G401.6 (cell line): ENCODE measurements at regions not wholly inside any gene's neighbourhood (a gene's known extent, or its start where the extent isn't known, plus 50 kb on each side); places are given as distances from the start of the nearest gene placed in this dataset.

Experiments used
- FAIRE-seq: peaks from 2 replicates; lab custom pipeline; 2012; peaks lifted over from hg19 to GRCh38; lab: Jason Lieb, UNC

- FAIRE-seq = no peak
Measured at GRCh38 chr20:10771435-10772140, 97.8 kb upstream of the JAG1 start.

DNA sequence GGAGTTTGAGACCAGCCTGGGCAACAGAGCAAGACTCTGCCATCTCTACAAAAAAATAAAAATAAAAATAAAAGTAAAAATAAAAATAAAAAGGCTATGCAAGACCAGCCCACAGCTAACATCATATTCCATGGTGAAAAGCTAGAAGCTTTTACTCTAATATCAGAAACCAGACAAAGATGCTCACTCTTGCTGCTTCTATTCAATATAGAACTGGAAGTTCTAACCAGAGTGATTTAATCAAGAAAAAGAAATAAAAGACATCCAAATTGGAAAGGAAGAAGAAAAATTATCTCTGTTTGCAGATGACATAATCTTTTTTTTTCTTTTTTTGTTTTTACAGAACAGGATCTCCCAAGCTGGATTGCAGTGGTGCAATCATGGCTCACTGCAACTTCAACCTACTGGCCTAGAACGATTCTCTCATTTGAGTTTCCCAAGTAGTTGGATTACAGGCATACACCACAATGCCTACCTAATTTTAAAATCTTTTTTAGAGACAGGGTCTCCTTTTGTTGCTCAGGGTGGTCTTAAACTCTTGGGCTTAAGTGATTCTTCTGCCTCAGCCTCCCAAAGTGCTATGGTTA lies 100.7 kb upstream of the JAG1 start:
- FAIRE-seq = no peak

GRCh38 chr20:10777710-10778109 lies 103.9 kb upstream of the JAG1 start:
- no peak for FAIRE-seq

- no peak for FAIRE-seq
Measured at GRCh38 chr20:10779911-10780310, 106.1 kb upstream of the JAG1 start.

DNA sequence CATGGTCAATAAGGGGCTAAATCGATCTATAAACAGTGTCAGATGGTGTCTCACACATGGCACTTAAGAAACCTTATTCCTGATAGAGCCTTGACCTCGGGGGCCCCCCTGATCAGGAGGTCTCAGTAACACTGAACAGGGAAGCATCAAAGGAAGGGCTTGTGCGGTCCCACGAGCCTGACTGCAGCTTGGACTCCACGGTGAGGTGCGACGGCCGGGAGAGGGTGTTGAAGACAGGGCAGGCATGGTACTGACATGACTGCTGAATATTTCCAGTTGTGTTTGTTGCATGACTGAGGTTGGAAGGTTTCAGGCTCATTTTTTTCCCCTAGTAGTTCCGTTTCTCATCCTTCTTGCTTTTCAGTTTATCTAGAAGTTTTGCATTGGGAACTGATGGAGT lies 107.1 kb upstream of the JAG1 start:
- FAIRE-seq = no peak

DNA sequence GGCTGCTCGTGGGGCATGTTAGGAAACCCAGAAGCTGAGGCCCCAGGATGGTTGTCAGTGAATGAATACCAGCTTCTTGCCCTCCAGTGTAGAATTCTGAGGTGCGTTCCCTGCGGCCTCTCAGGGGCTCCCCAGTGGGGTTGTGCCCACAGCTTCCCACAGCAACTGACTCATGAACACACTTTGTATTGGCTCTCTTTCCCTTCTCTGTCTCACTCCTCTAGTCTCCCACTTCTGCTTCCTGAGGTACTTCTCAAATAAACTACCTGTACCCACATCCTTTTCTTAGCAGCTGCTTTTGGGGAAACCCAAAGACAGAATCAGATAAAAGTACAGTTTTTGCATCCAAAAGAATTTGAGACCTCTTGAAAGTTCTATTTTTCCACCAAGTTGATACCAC lies 107.7 kb upstream of the JAG1 start:
- no peak for FAIRE-seq

GRCh38 chr20:10783707-10784553 lies 110.1 kb upstream of the JAG1 start:
- FAIRE-seq = no peak

- FAIRE-seq = no peak
Measured at GRCh38 chr20:10784554-10785183, 110.9 kb upstream of the JAG1 start.

GRCh38 chr20:10786678-10787077 lies 112.9 kb upstream of the JAG1 start:
- no peak for FAIRE-seq

DNA sequence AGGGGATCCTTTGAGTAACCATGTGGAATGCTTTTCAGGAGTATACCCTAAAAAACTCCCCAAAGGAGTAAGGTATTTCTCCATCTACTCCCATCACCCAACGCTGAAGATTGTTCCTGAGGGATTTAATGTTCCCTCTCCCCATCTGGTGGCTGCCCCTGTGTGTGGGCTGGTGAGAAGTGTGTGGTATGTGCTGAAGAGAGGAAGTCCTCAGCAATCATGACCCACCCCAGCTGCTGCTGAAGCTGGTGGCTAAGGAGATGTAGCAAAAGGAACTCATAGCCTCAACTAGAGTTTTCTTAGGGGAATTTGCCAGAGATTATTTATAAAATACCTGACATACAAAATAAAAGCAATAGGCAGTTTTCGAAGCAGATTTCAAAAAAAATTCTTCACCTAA lies 114.3 kb upstream of the JAG1 start:
- FAIRE-seq = no peak

GRCh38 chr20:10788877-10789276 lies 115.1 kb upstream of the JAG1 start:
- FAIRE-seq = no peak

- FAIRE-seq = no peak
Measured at GRCh38 chr20:10789386-10789785, 115.6 kb upstream of the JAG1 start.

DNA sequence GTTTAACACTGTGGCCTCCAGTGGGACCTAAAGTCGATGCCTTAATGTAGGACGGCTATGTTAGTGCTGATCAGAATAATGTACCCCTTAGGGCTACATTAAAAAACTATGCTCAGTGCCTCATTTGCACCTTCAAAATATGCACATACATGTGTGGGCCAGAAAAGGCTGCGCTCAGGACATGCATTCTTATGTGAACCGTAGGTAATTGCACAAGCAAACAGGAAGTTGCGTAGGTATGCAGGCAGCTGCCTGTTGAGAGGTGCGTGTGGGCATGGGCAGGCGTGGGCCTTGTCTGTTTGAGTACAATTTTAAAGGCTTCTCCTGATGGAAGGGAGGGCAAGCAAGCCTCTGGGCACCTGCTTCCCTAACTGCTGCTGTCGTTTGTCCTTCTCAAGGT lies 116.2 kb upstream of the JAG1 start:
- FAIRE-seq = no peak

DNA sequence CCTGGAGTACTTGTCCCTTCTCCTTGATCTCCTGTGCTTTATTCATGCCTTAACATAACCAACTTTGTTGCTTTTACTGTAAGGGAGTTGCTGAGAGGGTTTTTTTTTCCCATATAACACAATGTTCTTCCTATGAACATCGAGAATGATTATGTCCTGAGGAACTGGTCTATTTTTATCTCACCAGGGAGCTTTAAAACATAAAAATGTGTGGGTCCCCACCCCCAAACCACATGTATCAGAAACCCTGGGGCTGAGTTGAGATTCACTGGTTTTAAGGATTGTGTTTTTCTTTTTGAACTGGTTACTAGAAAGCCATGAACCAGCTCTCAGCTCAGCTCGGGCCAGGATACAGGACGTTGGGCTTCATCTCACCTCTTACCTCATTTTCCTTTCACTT lies 118.5 kb upstream of the JAG1 start:
- no peak for FAIRE-seq

GRCh38 chr20:10793766-10794165 lies 120.0 kb upstream of the JAG1 start:
- no peak for FAIRE-seq

DNA sequence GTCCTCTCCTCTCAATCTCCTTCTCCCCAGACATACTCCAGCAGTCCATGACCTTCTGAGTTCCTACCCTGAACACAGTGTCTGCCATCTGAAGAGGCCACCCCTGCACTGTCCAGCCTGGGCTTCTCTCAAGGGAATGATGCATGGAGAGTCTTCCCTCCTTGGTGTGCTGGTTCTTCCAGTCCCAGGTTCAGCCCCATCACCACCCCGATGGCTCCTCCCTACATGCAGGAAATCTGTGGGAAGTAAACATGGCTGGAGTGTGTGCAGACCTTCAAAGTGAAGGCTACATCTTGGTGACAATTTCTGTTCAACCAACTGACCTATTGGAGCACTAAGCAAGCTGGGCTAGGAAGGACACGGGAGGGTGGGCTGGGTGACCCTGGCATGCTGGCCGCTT lies 121.0 kb upstream of the JAG1 start:
- no peak for FAIRE-seq

DNA sequence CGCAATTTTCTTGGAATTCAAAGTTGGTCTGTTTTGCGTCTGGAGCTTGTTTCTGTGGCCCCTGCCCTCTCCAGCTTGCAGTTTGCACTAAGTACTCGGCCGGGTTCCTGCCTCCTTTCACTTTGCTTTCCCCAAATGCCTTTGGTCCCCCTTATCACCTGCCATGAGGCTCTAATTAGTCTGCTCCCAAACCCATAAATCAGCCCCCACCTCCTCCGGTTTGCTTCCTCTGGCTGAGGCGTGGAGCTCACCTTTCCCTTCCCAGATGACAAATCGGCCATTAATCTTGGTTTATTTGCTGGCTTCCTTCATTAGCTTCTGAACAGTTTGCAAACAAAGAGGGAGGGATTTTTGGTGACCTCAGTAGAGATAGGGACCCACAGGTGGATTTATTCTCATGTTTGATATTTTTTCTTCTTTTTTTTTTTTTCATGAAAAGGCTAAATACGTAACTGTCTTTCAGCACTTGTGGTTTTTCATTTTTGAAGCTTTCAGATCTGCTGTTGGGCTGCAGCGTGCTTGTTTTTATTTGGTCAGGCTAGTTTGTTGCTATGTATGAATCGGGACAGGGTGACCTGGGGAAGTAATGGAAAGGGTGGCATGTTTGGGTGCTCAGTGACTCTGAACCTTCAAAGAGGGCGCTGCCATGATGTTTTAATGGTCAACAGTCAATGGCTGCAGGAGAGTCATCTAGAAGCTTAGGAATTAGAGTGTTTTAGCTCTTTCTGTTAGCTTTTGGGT lies 121.7 kb upstream of the JAG1 start:
- FAIRE-seq = no peak

- no peak for FAIRE-seq
Measured at GRCh38 chr20:10798811-10799210, 125.0 kb upstream of the JAG1 start.

DNA sequence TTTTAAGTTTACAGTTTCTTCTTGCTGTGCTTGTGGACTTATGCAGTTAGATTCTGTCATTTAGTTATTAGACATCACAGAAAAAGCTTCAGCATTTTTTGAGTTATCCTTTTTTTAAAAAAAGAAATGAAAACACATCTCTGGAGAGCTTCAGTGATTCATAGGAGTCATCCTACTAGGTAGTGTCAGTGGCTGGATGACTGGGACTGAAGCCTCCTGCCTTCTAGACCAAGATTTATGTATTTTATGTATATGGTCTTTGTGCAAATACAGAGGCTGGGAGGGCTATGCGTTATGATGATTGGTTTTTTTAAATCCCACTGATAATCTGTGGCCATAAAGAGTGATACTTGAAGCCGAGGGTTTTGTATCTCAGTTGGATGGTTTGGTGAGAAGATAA lies 125.9 kb upstream of the JAG1 start:
- no peak for FAIRE-seq

GRCh38 chr20:10800288-10800687 lies 126.5 kb upstream of the JAG1 start:
- FAIRE-seq = no peak

- no peak for FAIRE-seq
Measured at GRCh38 chr20:10802236-10802635, 128.4 kb upstream of the JAG1 start.

- FAIRE-seq = no peak
Measured at GRCh38 chr20:10805764-10806163, 132.0 kb upstream of the JAG1 start.
